BLaER1 (cell line): ENCODE measurements at regions not wholly inside any gene's neighbourhood (a gene's known extent, or its start where the extent isn't known, plus 50 kb on each side); places are given as distances from the start of the nearest gene placed in this dataset.
"Not testable (repeated sequence)": the region's sequence is repeated elsewhere in the genome, so short reads cannot be mapped to it uniquely, and the experiment has no call there.

Source experiments
- H3K27ac ChIP-seq: shearing (Covaris generic); formaldehyde crosslinking; 2 replicates; pipeline ENCODE4 v1.8.1; 2022
- H3K27me3 ChIP-seq: shearing (Covaris generic); formaldehyde crosslinking; 2 replicates; pipeline ENCODE4 v1.8.1; 2022
- H3K36me3 ChIP-seq: shearing (Covaris generic); formaldehyde crosslinking; 2 replicates; pipeline ENCODE4 v1.8.1; 2022
- H3K4me1 ChIP-seq: shearing (Covaris generic); formaldehyde crosslinking; 2 replicates; pipeline ENCODE4 v1.8.1; 2022
- H3K4me2 ChIP-seq: shearing (Covaris generic); formaldehyde crosslinking; 2 replicates; pipeline ENCODE4 v1.8.1; 2022
- H3K4me3 ChIP-seq: shearing (Covaris generic); formaldehyde crosslinking; 2 replicates; pipeline ENCODE4 v1.8.1; 2022
- H3K9ac ChIP-seq: shearing (Covaris generic); formaldehyde crosslinking; 2 replicates; pipeline ENCODE4 v1.8.1; 2022
- H3K9me3 ChIP-seq: shearing (Covaris generic); formaldehyde crosslinking; 2 replicates; pipeline ENCODE4 v1.8.1; 2022
- H4K20me1 ChIP-seq: shearing (Covaris generic); formaldehyde crosslinking; 2 replicates; pipeline ENCODE4 v1.8.1; 2022
- Cebpa-rat ChIP-seq: shearing (Covaris generic); IDR thresholded peaks from 2 replicates; pipeline ENCODE4 v1.8.1; 2022

DNA sequence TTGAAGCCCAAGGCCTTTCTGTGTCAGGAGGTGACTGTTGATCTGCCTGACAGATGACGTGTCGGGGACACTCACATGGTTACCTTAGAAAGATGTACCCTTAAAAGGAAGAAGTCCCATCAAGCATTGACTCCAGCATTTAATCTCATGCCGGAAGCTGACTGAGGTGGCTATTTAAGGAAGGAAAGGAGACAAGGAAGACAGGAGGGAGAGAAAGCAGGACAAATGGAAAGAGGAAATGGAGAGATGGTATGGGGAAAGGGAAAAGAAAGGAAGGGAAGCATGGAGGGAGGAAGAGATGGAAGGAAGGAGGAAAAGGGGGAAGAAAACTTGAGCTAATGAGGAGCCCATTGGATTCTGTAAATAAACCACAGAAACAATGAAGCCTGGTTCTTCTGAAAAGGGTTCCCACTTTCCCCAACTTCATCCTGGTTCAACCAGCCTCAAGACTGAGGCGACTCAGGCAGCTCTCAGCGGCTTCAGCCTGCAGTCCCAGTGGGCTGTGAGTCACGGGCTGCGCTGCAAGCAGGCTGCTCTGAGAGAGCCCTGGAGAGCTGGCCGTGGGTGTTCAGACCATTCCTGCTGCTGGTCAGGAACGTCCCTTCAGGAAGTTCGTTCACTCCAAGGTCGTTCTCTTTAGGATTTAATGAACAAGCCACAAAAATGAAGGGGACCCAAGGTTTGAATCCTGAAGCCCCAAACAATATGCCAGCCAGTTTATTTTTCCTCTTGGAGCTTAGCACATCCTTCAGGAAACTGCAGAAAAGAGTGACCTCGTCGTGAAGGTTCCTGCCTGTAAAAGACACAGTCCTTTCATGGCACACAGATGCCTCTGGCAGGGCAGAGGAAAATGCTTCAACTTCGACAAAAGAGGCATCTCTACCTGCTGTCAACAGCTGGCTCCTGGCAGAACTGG lies 69.6 kb upstream of the THBS1 start:
- TF ChIP-seq Cebpa-rat, result no peak
- H3K9me3 ChIP-seq, result peaks cover 24% of the 10 kb centered on the region
- no peak overlapping the region for H3K9ac ChIP-seq
- H3K4me1 ChIP-seq, result no peaks in the 10 kb centered on the region; the same call in 1 of the 2 replicates
- H3K36me3 ChIP-seq, result no peaks in the 10 kb centered on the region
- no peak overlapping the region for H3K27ac ChIP-seq
- no peaks in the 10 kb centered on the region for H3K27me3 ChIP-seq
- no peaks in the 10 kb centered on the region for H4K20me1 ChIP-seq
- H3K4me2 ChIP-seq, result no peak overlapping the region
- no peak overlapping the region for H3K4me3 ChIP-seq

DNA sequence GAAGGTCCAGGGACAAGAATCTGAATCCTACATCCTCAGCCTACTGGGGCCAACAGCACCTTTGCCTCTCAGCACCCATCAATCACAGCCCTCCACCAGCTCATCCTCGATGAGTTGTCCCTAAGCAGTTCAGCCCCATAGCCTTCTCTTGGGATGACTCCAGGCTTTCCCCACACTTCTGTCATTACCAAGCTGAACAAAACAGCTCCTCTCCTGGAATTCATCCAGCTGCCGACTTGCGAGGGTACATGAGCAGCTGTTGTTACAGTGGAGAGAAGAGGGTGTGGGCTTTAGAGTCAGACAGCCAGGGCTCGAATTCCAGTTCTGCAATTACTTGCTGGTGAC lies 69.0 kb upstream of the THBS1 start:
- no peaks in the 10 kb centered on the region for H3K36me3 ChIP-seq
- no peaks in the 10 kb centered on the region for H4K20me1 ChIP-seq
- H3K27me3 ChIP-seq, result no peaks in the 10 kb centered on the region
- H3K4me3 ChIP-seq, result no peak overlapping the region
- no peak for TF ChIP-seq Cebpa-rat
- no peak overlapping the region for H3K9ac ChIP-seq
- peaks cover 24% of the 10 kb centered on the region for H3K9me3 ChIP-seq
- H3K27ac ChIP-seq, result no peak overlapping the region
- no peak overlapping the region for H3K4me2 ChIP-seq
- no peaks in the 10 kb centered on the region; the same call in 1 of the 2 replicates for H3K4me1 ChIP-seq

DNA sequence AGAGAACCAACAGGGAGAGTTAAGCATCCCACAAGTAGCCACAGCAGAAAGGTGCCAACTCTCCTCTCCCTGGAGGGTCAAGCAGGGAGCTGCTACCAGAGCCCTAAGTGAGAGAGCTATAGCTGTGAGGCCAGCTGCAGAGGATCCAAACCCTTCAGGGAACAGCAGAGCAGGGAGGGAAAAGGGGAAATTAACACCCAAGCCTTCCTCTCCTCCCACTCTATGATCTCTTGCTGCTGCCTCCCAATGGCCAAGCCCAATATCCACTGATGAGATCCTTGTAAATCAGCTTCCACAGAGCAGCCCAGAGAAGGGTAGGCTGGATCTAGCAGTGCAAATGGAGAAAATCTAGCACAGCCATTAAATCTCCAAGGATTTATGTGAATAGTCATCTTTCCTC lies 68.2 kb upstream of the THBS1 start:
- H3K36me3 ChIP-seq, result no peaks in the 10 kb centered on the region
- no peaks in the 10 kb centered on the region for H4K20me1 ChIP-seq
- H3K4me1 ChIP-seq, result no peaks in the 10 kb centered on the region; the same call in 1 of the 2 replicates
- H3K9me3 ChIP-seq, result peaks cover 24% of the 10 kb centered on the region
- TF ChIP-seq Cebpa-rat, result no peak
- H3K27me3 ChIP-seq, result no peaks in the 10 kb centered on the region
- no peak overlapping the region for H3K4me2 ChIP-seq
- H3K9ac ChIP-seq, result no peak overlapping the region
- H3K27ac ChIP-seq, result no peak overlapping the region
- H3K4me3 ChIP-seq, result no peak overlapping the region

DNA sequence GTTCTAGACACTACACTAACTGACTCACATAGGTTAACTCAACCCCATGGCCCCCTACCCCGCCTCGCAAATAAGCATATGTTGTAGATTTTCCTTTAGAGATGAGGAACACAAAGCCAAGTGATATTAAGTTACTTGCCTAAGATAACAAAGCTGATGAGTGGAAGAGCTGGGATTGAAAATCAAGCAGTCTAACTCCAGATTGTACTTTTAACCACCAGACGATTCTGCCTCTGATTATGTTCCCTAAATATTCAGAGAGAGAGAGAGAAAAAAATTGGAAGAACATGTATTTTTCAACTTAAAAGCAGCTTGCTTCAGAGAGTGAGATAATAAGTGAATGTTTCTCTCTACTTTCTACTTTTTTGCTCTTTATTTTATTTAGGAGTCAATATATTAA lies 66.9 kb upstream of the THBS1 start:
- Histone ChIP-seq H3K4me3 (no peak overlapping the region), H3K27ac (no peak overlapping the region), H3K36me3 (no peaks in the 10 kb centered on the region), H3K4me2 (no peak overlapping the region), H3K27me3 (no peaks in the 10 kb centered on the region), H3K9ac (no peak overlapping the region), H3K4me1 (no peaks in the 10 kb centered on the region; the same call in 1 of the 2 replicates), H4K20me1 (no peaks in the 10 kb centered on the region), H3K9me3 (peaks cover 24% of the 10 kb centered on the region)
- no peak for TF ChIP-seq Cebpa-rat

DNA sequence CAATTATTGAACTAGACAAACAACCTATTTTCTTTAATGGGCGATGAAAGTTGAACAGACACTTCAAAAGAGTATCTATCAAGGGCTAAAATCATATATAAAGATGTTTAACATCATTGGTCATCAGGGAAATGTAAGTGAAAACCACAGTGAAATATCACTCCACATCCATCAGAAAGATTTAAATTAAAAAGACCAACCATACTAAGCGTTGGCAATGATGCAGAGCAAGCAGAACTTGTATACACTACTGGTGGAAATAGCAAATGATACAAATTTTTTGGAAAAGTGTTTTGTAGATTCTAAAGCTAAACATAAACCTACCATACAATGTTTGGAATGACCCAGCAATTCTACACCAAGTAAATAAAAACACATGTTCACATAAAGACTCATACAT lies 65.9 kb upstream of the THBS1 start:
- Histone ChIP-seq H3K27ac (no peak overlapping the region), H3K27me3 (no peaks in the 10 kb centered on the region), H3K36me3 (no peaks in the 10 kb centered on the region), H3K4me3 (no peak overlapping the region), H3K9ac (no peak overlapping the region), H3K4me2 (no peak overlapping the region), H3K4me1 (no peaks in the 10 kb centered on the region; the same call in 1 of the 2 replicates), H3K9me3 (peaks cover 24% of the 10 kb centered on the region), H4K20me1 (no peaks in the 10 kb centered on the region)
- no peak for TF ChIP-seq Cebpa-rat

DNA sequence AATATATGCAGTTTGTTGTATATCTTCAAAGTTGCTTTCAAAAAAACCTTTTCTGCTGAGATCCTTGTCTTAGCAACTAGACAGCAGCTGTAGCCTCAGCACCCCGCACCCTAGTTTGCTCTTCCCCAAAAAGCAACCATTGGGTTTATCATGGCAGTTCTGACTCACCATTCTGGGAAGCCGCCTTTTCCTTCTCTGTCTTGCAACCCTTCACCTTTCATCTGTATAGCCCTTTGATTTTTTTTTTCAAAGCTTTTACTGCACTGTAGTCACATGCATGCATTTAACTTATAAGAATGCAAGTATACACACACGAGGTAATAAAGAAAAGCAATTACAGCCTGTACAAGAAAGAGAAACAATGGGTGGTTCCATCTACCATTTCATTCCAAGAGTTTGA lies 65.1 kb upstream of the THBS1 start:
- no peak overlapping the region for H3K4me2 ChIP-seq
- H3K9me3 ChIP-seq, result peaks cover 24% of the 10 kb centered on the region
- H4K20me1 ChIP-seq, result no peaks in the 10 kb centered on the region
- H3K36me3 ChIP-seq, result no peaks in the 10 kb centered on the region
- no peak overlapping the region for H3K4me3 ChIP-seq
- H3K27me3 ChIP-seq, result no peaks in the 10 kb centered on the region
- H3K27ac ChIP-seq, result no peak overlapping the region
- H3K4me1 ChIP-seq, result no peaks in the 10 kb centered on the region; the same call in 1 of the 2 replicates
- H3K9ac ChIP-seq, result no peak overlapping the region
- TF ChIP-seq Cebpa-rat, result no peak

DNA sequence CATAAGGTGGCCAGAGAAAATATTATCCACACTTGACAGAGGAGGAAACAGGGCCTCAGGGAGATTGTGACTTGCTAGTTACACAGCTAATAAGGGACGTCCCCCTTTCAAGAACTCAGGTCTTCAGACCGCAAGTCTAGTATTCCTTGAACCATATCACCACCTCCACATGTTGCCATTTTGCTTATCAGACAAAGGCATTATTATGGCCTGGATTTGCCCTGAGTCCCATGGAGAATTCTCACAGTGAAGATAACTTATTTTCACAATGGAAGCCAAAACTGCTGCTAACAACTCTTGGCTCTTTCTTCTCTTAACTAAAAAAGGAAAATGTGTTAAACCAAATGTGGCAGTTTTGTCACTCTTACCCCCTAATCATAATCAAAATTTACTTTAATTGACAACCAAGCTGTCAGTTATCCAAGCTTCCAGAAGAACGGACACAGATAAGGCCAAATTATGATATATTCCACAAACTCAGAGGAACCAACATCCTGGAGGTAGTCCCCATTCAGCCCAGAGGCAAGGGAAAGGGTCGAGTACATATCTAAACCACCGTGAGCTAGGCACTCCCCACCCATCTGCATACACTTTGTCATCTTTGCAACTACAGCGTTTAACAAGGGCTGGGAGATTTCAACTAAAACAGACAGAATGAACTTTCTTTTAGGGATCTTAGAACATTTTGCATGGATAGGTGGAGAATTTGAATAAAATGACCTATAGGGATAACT lies 63.6 kb upstream of the THBS1 start:
- H4K20me1 ChIP-seq, result no peaks in the 10 kb centered on the region
- no peaks in the 10 kb centered on the region; the same call in 1 of the 2 replicates for H3K4me1 ChIP-seq
- H3K4me2 ChIP-seq, result no peak overlapping the region
- no peak overlapping the region for H3K27ac ChIP-seq
- no peaks in the 10 kb centered on the region for H3K36me3 ChIP-seq
- H3K27me3 ChIP-seq, result no peaks in the 10 kb centered on the region
- no peak for TF ChIP-seq Cebpa-rat
- H3K4me3 ChIP-seq, result no peak overlapping the region
- no peak overlapping the region for H3K9ac ChIP-seq
- H3K9me3 ChIP-seq, result peaks cover 24% of the 10 kb centered on the region

DNA sequence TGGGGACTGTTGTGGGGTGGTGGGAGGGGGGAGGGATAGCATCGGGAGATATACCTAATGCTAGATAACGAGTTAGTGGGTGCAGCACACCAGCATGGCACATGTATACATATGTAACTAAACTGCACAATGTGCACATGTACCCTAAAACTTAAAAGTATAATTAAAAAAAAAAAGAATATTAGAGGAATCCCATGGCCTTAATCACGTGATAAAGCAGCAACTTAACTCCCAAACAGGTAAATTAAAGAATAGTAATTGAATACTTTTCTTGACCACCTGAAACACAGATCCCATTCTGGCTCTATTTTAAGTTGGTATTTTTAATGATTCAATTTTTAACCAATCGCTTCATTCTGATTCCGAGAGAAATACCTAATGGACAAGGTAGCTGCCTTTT lies 56.9 kb upstream of the THBS1 start:
- H3K4me1 ChIP-seq, H3K9ac ChIP-seq, H3K27me3 ChIP-seq, H3K9me3 ChIP-seq, H3K4me3 ChIP-seq, H3K36me3 ChIP-seq, H4K20me1 ChIP-seq, H3K4me2 ChIP-seq, H3K27ac ChIP-seq: not testable (repeated sequence)

DNA sequence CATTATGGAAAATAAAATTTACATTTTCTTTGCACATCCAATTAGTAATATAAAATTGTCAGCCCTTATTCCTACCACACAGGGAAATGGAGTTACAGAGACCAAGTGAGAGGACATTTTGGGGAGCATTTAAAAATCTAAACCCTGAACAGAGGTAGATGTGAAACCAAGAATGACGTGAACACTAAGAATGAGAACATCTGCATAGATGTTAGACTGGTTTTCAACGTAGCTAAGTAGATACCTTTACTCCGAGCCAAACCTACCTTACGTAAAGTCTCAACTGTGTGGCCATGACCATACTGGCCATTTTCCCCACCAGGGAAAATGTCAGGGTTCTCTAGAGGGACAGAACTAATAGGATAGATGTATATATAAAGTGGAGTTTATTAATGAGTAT lies 51.4 kb upstream of the THBS1 start:
- H3K36me3 ChIP-seq, result no peaks in the 10 kb centered on the region
- H3K4me2 ChIP-seq, result no peak overlapping the region
- H4K20me1 ChIP-seq, result no peaks in the 10 kb centered on the region
- no peak overlapping the region for H3K27ac ChIP-seq
- H3K9me3 ChIP-seq, result no peaks in the 10 kb centered on the region
- H3K4me1 ChIP-seq, result no peaks in the 10 kb centered on the region
- no peak overlapping the region for H3K9ac ChIP-seq
- H3K4me3 ChIP-seq, result no peak overlapping the region
- no peaks in the 10 kb centered on the region for H3K27me3 ChIP-seq
- TF ChIP-seq Cebpa-rat, result no peak
